ENCODE measurements at regions not wholly inside any gene's neighbourhood (a gene's known extent, or its start where the extent isn't known, plus 50 kb on each side); places are given as distances from the start of the nearest gene placed in this dataset.

DNA sequence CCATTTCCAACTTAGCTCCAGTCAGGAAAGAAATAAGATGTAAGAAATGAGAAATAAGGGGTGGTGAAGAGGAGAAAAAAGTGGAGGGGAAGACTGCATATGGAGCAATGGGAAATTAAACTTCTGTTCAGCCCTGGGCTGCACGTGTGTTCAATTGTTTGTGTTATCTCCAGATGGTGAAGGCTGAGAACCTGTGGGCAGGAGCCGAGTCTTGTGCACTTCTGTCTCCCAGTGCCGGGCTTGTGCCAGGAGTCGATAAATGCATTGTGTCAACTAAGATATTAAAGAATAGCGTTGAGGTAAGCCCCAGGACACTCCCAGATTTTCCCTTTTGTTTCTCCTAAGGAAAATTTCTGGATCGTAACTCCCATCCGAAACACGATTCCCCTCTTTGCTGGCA, 98.2 kb downstream of the PRLHR start:
- TF ChIP-seq, protein P1, sequence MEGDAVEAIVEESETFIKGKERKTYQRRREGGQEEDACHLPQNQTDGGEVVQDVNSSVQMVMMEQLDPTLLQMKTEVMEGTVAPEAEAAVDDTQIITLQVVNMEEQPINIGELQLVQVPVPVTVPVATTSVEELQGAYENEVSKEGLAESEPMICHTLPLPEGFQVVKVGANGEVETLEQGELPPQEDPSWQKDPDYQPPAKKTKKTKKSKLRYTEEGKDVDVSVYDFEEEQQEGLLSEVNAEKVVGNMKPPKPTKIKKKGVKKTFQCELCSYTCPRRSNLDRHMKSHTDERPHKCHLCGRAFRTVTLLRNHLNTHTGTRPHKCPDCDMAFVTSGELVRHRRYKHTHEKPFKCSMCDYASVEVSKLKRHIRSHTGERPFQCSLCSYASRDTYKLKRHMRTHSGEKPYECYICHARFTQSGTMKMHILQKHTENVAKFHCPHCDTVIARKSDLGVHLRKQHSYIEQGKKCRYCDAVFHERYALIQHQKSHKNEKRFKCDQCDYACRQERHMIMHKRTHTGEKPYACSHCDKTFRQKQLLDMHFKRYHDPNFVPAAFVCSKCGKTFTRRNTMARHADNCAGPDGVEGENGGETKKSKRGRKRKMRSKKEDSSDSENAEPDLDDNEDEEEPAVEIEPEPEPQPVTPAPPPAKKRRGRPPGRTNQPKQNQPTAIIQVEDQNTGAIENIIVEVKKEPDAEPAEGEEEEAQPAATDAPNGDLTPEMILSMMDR (IDR thresholded peaks at IDR 0.05; ENCODE audit: low read depth, low read length, missing input control), result no peak
- TF ChIP-seq HNF4G (IDR thresholded peaks at IDR 0.05), result no peak
